ENCODE measurements at regions not wholly inside any gene's neighbourhood (a gene's known extent, or its start where the extent isn't known, plus 50 kb on each side); places are given as distances from the start of the nearest gene placed in this dataset.
"Not testable (repeated sequence)": the region's sequence is repeated elsewhere in the genome, so short reads cannot be mapped to it uniquely, and the experiment has no call there.

DNA sequence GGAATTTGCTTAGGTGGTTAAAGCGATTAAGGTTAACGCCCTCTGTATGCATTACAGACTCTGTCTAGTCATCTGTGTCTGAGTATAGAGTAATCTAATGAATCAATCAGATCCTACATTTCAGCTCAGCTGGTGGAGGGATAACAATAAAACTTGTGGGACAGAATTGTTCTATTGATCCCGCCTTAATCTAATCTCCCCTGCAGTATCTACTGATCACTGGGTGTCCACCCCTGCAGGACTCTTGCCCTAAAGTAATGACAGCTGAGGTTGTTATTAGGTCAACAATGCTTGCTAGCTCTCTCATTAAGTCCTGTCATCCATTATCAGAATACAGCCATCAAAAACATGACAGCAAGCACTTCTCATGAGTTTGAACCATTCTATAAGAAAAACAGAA lies 462.6 kb upstream of the TMEFF2 start:
- no peak for DNase-seq

- DNase-seq: no peak
Observed at GRCh38 chr2:192655916-192656315, 461.2 kb upstream of the TMEFF2 start.

GRCh38 chr2:192645811-192646598 lies 451.3 kb upstream of the TMEFF2 start:
- no peak for DNase-seq

GRCh38 chr2:192634557-192634956 lies 439.8 kb upstream of the TMEFF2 start:
- DNase-seq: no peak

GRCh38 chr2:192628017-192628416 lies 433.3 kb upstream of the TMEFF2 start:
- DNase-seq: no peak

- DNase-seq: no peak
Observed at GRCh38 chr2:192615105-192615504, 420.4 kb upstream of the TMEFF2 start.

DNA sequence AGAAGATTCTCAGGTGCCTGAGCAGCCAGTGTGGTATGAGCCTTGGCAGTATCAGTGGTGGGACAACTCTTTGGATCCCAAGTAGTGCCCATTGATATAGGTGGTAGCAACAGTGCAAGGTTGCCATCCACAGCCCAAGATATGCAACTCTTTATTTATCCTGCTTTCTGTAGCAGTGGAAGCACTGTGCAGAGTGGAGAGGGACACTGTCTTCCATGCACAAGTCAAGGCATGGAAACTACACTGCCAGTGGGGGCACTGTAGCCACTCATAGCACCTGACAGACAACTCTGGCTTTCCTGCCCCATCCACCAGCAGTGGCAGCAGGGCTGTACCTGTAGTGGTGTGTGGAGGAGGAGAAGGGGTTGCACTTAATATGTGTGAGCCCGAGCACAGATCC lies 409.6 kb upstream of the TMEFF2 start:
- no peak for DNase-seq

DNA sequence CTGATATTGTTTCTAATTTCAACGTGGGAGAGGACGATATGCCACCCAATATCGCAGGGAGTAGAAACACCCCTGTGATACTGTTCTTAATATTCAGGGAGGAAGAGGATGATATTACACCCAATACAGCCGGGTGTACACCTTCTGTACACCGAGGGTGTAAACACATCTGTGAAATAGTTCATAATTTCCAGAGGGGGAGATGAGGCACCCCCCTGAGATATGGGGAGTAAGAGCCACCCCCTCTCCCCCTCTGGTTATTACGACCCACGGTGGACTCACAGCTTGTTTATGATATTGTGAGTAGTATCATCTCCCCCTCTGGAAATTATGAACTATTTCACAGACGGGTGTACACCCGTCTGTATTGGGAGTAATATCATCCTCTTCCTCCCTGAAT lies 403.9 kb upstream of the TMEFF2 start:
- not testable (repeated sequence) for DNase-seq

- DNase-seq: no peak
Observed at GRCh38 chr2:192593561-192593960, 398.8 kb upstream of the TMEFF2 start.

DNA sequence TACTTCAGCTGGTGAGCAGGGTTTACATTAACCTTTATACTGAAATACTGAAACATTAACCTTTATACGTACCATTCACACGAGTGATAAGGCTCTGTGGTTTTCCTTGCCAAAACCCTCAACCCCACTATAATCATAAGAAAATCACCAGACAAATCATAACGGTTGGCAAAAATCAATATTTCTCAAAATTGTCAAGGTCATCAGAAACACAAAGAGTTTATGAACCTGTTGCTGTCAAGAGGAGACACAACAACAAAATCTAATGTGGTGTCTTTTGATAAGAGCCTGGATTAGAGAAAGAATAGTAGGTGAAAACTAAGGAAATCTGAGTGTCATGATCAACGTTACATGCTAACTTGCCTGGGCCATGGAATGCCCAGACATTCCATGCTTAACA lies 396.9 kb upstream of the TMEFF2 start:
- DNase-seq: no peak

DNA sequence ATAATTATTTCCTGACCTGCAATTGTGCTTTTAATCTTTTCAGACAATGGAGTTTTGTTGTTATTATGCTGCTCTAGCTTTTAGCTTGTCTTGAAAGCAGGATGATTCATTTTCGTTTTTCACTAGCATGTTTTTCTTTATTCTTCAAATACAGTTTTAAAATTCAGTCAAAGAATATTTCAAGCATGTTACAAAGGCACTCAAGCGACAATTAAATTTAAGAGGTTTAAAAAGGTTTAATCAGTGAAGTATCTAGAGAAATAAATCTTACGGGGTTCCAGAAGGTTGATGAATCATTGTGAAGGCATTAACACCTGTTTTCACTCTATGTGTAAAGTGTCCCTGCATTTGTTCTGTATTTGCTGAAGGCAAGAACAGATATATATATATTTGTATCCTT lies 390.7 kb upstream of the TMEFF2 start:
- DNase-seq: no peak

GRCh38 chr2:192584976-192585375 lies 390.2 kb upstream of the TMEFF2 start:
- no peak for DNase-seq

GRCh38 chr2:192579965-192580700 lies 385.4 kb upstream of the TMEFF2 start:
- no peak for DNase-seq

GRCh38 chr2:192578780-192579179 lies 384.0 kb upstream of the TMEFF2 start:
- DNase-seq: no peak

GRCh38 chr2:192577706-192578105 lies 383.0 kb upstream of the TMEFF2 start:
- DNase-seq: no peak

DNA sequence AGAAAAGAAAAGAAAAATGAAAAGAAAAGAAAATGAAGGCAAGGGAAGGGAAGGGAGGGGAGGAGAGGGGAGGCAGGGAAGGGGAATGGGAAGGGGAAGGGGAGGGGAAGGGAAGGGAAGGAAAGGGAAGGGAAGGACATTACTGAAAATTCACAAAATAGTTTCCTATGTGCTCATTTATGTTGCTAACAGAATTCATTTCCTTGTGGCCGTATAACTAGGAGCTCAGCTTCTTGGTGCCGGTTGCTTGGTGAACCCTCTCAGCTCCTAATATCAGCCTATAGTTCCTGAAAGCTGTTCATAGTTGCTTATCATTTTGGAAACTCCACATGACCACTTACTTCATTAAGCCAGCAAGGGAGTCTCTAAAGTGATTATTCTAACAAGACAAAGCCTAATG lies 379.8 kb upstream of the TMEFF2 start:
- no peak for DNase-seq

DNA sequence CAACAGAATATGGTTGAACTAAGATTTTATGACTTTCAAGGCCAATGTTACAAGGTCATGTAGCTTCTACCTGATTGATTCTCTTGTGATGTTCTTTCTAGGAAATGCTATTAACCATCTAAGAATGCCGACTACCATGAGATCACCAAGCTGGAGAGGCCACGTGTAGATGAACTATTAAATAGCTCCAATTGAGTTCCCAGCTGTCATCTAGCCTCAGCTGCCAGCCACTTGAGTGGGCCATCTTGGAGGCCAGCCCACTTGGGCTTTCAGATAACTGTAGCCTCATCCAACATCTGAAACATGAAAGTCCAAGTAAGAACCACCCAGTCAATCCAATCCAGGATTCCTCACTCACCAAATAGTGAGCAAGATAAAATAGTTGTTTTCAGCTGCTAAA lies 376.9 kb upstream of the TMEFF2 start:
- DNase-seq: no peak

DNA sequence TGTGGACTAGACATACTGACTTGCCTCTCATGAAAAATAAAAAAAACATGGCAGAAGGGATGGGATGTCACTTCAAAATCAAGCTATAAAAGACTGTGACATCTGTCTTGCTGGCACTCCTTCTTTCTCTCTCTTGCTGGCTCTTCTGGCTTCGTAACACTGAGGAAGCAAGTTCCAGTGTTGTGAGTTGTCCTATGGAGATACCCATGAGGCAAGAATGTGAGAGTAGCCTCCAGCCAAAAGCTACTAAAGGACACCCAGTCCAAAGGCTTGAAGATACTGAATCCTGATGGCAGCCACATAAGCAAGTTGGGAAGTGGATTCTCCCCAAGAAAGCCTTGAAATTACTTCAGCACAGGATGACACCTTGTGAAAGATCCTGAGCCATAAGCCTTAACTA lies 376.1 kb upstream of the TMEFF2 start:
- no peak for DNase-seq

DNA sequence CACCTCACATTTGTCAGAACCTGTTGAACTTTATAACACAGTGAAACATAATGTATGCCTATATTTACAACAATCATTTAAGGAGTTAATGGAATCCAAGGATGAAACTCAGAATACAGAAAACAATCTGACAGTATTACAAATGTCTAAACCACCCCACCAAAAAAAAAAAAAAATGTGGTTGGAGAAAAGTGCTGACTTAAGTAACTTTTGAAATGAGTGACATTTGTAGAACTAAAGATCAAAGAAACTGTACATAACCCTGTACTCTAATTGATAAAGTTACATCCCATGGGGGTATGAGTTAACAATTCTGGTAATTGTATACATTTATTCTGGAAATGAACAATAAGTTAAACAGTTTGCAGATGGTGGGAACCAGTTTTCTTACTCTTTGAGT lies 372.1 kb upstream of the TMEFF2 start:
- no peak for DNase-seq

DNA sequence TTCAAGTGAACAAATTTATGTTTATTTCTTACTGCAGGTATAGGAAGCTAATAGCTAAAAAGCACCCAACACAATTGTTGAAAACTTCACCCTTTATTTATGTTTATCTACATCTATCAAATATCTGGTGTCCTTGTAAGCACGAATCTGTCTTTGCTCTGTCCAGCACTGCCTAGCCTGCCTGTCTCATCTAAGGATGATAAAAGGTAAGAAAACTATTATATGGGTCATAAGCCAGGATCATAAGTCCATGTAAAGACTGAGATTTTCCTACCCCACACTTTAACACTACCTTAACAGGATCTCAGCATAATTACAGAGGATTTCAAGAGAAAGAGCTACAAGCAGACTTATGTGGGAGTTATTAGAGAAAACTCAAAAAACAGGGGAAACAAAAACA lies 365.6 kb upstream of the TMEFF2 start:
- no peak for DNase-seq

DNA sequence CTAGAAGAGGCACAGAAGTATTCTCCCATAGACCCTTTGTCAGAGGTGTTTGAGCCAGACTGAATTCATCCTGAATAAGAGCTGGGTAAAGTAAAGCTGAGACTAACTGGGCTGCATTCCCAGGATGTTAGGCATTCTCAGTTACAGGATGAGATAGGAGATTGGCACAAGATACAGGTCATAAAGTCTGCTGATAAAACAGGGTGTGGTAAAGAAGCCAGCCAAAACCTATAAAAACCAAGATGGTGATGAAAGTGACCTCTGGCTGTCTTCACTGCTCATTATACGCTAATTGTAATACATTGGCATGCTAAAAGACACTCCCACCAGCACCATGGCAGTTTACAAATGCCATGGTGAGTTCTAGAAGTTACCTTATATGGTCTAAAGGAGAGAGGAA lies 364.9 kb upstream of the TMEFF2 start:
- DNase-seq: no peak

DNA sequence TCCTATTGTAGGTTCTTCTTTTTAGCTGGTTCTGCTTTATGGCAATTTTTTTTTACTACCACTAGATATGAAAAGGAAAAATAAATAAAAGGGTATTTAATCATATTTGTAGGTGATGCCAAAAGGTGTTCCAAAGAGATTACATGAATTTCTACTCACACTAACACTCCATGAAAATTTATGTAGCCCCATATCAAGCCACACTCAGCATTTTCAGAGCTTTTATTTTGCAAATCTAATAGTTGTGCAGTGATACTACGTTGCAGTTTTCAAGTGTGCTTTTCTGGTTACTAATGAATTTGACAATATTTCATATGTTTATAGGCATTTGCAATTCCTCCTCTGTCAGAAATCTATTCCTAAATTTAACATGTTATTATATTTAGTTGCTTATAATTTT lies 363.9 kb upstream of the TMEFF2 start:
- DNase-seq: no peak

GRCh38 chr2:192555740-192556139 lies 361.0 kb upstream of the TMEFF2 start:
- no peak for DNase-seq

GRCh38 chr2:192551760-192552159 lies 357.0 kb upstream of the TMEFF2 start:
- no peak for DNase-seq

DNA sequence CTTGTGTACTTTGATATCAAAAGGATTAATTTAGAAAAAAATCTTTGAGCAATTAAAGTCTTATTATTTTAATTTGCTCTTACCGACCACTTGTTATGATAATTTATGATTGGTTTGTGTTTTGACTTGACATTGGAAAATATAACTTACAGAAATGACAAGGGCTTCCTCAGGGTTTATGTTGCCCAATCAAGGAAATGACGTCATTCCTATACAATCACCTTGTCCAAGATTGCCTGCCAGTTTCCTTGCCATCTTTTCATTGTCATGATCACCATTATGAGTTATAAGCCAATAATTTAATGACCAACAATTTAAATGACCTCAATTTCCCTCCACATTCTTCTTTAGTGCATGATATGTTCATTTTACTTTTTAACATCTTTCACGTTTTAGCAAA lies 351.8 kb upstream of the TMEFF2 start:
- DNase-seq: no peak
